GM19238 (cell line): ENCODE measurements at regions not wholly inside any gene's neighbourhood (a gene's known extent, or its start where the extent isn't known, plus 50 kb on each side); places are given as distances from the start of the nearest gene placed in this dataset.

ENCODE experiments used
- DNase-seq: peaks from one replicate; pipeline ENCODE4 v3.0.0; 2011; ENCODE audit warnings: low spot score; ENCODE audit not compliant: insufficient read length

GRCh38 chr5:89010512-89010911, 127.5 kb upstream of the MEF2C start:
- DNase-seq = no peak

- no peak for DNase-seq
These were observed 125.3 kb upstream of the MEF2C start for GRCh38 chr5:89008291-89008690.

GRCh38 chr5:89005990-89006389, 123.0 kb upstream of the MEF2C start:
- no peak for DNase-seq

DNA sequence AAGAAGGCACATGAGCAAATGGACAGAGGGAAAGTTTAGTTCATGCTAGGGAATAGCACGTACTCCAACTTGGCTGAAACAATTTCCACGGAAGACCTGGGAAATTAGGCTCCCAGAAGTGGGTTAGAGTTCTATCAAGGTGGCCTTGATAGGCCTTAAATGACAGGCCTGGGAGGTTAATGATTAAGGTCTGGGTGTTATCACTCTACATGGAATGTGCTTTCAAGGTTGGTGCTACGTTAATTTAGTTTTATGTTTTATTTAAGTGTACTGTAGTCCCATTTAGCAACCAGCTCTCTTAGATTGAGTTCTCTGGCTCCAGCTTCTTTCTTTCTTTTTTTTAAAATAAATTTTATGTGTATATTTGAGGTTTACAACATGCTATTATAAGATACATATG, 121.4 kb upstream of the MEF2C start:
- no peak for DNase-seq

DNA sequence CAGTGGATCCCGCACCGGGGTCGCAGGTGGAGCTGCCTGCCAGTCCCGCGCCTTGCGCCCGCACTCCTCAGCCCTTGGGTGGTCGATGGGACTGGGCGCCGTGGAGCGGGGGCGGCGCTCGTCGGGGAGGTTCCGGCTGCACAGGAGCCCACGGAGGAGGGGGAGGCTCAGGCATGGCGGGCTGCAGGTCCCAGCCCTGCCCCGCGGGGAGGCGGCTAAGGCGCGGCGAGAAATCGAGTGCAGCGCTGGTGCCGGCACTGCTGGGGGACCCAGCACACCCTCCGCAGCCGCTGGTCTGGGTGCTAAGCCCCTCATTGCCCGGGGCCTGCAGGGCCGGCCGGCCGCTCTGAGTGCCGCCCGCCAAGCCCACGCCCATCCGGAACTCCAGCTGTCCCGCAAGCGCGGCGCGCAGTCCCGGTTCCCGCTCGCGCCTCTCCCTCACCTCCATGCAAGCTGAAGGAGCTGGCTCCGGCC, 120.6 kb upstream of the MEF2C start:
- no peak for DNase-seq

- no peak for DNase-seq
These were observed 116.9 kb upstream of the MEF2C start for GRCh38 chr5:88999853-89000252.

DNA sequence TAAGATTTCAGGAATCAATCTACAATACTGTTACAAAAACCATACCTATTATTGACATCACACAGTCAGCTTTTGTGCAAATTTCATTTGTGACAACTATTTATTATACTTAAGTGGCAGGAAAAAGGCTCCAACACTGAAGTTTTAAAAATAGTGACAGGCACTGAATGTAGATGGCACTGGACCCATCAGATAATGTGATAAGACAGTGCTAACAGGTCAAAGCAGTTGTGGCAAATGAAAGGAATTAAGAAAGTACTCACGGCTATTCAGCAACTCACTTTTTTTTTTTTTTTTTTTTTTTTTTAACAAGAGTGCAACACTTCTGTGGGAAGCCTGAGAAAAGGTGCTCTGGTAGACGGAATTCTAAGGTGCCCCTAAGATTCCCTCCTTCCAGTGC, 115.0 kb upstream of the MEF2C start:
- DNase-seq = no peak

GRCh38 chr5:88984040-88984439, 101.1 kb upstream of the MEF2C start:
- no peak for DNase-seq

DNA sequence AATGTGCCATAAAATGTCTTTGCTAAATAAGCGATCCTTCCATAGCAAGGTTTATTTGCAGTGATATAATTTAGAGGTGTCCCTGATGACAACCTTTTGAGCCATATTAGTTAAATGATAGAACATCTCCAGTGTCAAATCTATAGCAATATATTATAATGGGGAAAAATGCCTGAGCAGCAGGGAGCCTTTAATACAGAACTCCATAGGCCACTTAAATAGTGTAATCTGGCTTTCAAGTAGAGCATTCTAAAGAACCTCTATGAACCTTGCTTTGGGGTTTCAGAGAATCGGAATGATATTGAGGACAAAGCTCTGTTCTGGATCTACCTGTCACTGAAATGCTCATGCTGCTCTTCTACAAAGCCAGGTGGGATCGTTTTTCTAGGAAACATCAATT, 96.7 kb upstream of the MEF2C start:
- no peak for DNase-seq

GRCh38 chr5:88979244-88979643, 96.3 kb upstream of the MEF2C start:
- DNase-seq = no peak

- DNase-seq = no peak
These were observed 93.9 kb upstream of the MEF2C start for GRCh38 chr5:88976914-88977313.

DNA sequence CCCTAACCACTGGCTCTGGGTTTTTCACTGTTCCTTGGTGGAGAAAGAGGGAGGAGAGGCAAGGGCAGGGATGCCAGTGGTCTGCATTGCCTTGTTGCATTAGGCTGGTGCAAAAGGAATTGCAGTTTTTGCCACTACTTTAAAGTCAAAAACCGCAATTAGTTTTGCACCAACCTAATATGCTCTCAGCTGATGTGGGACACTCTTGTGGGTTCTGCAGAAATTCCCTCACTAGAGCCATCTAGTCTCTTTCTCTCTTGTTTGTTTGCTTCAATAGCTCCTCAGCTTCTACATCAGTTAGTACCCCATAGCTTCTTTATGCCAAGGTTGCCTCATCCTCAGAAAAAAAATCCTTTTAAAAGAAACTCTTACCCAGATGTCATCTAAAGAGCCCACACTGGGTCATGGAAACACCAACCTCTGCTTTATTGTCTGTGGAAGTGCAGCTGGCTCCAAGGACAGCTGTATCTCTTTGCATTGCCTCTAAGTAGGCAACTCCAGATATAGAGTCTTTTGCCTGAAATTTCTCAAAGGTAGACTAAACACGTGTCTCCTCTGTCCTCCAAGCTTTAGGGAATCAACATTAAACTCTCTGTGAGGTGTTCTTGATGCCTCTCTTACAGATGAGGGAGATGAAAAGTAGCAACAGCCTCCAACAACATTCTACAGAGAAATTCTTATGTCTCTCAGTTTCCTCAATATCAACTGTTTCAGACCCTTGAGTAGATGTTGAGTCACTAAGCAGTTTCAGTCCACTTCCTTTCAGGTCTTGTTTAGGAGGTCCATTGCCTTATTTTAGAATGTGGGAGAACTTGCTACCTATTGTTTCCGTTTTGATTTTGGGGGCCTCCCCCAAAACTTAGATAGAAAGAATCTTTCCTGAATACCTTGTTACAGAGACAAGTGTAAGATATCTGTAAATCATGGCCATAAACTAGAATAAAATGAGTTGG, 84.9 kb upstream of the MEF2C start:
- no peak for DNase-seq

- no peak for DNase-seq
These were observed 81.8 kb upstream of the MEF2C start for GRCh38 chr5:88964831-88965230.

GRCh38 chr5:88957013-88957412, 74.0 kb upstream of the MEF2C start:
- no peak for DNase-seq

DNA sequence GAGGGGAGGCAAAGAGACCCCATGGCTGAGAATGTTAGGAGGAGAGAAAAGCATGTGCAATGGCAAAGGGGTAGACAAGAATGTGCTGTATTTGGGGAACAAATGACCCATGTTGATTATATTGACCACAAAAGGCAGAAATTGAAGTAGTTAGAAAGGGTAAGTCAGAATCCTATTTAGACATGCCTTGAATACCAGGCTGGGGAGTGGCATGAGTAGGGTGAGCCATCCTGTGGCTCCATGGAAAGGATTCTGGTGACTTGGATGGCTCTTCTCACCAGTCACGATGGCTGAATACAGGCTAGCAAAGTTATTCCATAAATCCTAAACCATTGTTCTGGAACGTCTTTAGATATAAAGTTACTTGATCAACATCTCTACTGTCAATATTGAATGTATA, 73.4 kb upstream of the MEF2C start:
- DNase-seq = no peak

GRCh38 chr5:88955403-88955802, 72.4 kb upstream of the MEF2C start:
- no peak for DNase-seq

DNA sequence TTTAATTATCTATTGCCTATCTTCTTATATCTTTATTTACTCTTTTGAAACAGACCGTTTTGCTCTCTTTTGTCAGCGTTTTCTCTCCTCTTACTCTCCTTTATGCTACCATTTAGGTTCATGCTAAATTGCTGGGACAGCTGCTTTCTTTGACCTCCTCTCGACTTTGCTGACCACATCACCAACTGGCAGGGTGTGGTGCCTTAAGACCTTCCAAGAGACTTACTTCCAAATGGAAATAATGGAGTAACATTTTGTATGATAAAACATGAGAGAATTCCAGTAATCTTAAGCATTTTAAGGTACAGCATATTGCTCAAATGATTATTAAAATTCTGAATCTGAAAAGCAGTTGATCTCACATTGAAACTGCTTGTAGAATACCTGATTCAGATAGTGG, 71.5 kb upstream of the MEF2C start:
- DNase-seq = no peak

- DNase-seq = no peak
These were observed 70.1 kb upstream of the MEF2C start for GRCh38 chr5:88952996-88953643.

DNA sequence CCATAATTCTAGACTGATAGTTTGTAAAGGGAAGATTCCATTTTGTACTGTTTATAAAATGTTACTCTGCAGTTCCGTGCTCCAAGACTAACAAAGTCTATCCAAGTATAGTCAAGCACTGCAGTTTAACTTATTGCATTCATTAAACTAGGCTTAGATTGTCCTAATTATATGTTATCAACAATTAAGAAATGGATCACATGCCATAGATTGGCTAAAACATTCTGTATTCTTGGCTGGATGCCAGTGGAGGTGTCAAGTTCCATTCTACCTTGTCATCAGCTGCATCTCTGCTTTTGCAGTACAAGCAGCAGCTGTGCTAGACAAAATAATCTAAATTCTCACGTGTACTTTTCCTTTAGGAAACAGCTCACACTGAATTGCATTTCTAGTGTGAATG, 69.4 kb upstream of the MEF2C start:
- no peak for DNase-seq

- no peak for DNase-seq
These were observed 68.5 kb upstream of the MEF2C start for GRCh38 chr5:88951457-88951856.

GRCh38 chr5:88948746-88949600, 66.0 kb upstream of the MEF2C start:
- no peak for DNase-seq
